GM19193 (cell line): ENCODE measurements at regions not wholly inside any gene's neighbourhood (a gene's known extent, or its start where the extent isn't known, plus 50 kb on each side); places are given as distances from the start of the nearest gene placed in this dataset.

Experiments used
- POLR2A ChIP-seq: IDR thresholded peaks from 4 replicates; pipeline ENCODE4 v1.6.1; 2011; ENCODE audit not compliant: insufficient read depth, insufficient read length; ENCODE audit errors: extremely low read depth

DNA sequence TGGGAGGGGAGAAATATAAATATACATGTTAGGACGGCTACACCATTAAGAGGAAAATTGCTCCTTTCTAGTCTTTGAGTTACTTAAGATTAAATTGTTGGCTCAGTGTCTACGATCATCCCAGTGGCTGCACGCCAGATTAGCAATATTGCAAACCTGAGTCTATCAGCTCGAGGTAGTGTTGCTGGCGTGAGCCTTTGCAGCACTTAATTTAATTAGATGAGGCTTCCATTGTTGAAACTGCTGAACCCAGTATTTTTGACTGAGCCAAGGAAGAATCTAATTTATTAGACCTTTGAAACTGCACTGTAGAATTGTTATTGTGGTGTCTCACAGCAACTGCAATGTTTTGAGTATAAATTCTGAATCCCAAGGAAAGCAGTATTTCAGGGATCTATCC, 782.4 kb upstream of the ROBO1 start:
- no peak for TF ChIP-seq POLR2A

- TF ChIP-seq POLR2A = no peak
Measured at GRCh38 chr3:80549173-80549572, 781.4 kb upstream of the ROBO1 start.

DNA sequence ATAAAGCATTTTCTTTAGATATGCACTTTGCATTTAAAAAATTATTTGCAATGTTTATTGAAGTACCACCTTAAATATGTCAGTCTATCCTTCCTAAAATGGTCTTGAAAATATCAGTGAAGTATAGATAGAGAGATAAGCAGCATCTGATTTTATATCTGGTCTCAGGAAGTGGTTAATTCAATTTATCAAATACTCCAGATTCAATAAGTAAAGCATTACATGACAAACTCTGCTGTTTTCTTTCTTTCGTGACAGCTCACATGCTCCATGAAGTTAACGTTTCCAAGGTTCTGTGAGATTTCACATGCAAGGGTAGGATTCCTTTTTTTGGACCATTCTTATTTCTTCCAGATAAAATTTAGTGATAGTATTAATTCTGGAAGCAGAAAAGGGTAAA, 775.4 kb upstream of the ROBO1 start:
- TF ChIP-seq POLR2A = no peak

- no peak for TF ChIP-seq POLR2A
Measured at GRCh38 chr3:80542456-80542855, 774.7 kb upstream of the ROBO1 start.

DNA sequence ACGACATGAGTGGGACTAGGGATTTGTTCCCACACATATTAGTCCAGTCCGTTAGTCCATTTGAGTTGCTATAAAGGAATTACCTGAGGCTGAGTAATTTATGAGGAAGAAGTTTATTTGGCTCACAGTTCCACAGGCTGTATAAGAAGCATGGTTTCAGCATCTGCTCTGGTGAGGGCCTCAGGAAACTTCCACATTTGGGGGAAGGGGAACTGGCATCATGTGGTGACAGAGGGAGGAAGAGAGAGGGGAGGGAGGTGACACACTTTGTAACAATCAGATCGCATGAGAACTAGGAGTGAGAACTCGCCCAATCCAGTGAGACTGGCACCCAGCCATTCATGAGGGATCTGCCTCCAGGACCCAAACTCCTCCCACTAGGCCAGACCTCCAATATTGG, 769.9 kb upstream of the ROBO1 start:
- no peak for TF ChIP-seq POLR2A

DNA sequence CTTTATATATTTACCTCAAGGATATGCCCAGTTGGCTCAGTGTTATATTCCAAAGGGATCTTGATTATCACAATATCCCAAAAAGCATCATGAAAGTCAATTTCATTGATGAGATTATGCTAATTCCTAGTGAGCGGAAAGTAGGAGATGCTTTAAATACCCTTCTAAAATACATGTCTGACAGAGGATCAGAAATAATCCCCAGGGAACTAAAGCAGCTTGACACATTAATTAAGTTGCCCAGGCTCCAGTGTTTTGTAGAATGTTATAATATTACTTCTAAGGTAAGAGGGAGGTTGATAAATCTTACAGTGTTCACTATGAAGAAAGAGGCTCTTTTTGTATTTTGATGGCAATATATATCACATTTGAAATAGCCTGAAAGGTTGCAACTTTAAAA, 767.5 kb upstream of the ROBO1 start:
- TF ChIP-seq POLR2A = no peak

- no peak for TF ChIP-seq POLR2A
Measured at GRCh38 chr3:80533553-80533952, 765.8 kb upstream of the ROBO1 start.

DNA sequence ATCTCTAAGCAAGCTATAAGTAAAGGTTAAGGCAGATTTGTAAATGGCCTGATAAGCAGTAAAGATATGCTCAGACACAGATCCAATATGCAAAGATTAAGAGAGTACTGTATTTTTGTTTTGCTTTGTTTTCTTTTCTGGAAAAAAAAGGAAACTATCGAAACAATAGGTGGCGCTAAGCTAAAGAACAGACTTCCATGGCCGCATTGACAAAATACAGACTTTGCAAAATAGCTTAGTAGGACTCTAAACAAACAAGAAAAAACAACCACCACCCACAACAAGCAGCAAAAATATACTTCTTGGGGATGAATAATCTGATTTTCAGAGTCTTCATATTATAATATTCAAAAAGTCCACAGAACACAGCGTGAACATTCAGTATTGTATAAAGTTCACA, 758.4 kb upstream of the ROBO1 start:
- TF ChIP-seq POLR2A = no peak

DNA sequence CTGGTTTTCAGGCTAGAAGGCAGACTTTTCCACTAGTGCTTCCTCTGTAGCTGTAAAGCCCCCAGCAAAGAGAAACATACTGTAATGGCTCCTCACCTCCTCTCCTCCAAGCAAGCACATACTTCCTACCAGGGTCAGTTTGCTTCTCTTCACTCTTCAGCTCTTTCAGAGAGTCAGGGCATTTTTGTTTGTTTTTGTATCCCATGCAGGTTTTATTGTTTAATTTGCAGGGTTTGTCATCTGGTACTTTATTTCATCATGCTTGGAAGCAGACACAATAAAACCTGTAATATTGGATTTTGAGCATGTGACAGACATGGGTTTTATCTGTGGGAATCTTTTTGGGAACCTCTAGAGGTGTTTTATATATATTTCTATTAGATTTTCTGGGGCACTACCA, 753.3 kb upstream of the ROBO1 start:
- no peak for TF ChIP-seq POLR2A

DNA sequence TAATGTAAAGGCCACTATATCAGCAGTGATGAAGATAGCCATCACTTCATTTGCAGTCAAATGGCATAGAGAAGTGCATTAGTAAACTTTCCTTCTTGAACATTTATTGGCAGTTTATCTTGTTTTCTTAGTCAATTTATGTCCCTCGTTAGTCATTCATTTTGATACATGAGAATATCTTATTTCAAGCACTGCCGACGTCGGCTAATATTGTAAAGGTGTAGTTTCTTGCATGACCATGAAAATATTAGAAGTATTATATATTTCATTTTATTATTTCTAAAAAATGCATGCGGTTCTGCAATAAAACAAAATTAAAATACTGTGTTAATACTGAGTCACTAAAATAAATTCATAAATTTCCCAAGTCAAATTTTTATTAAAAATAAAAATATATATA, 751.6 kb upstream of the ROBO1 start:
- TF ChIP-seq POLR2A = no peak

DNA sequence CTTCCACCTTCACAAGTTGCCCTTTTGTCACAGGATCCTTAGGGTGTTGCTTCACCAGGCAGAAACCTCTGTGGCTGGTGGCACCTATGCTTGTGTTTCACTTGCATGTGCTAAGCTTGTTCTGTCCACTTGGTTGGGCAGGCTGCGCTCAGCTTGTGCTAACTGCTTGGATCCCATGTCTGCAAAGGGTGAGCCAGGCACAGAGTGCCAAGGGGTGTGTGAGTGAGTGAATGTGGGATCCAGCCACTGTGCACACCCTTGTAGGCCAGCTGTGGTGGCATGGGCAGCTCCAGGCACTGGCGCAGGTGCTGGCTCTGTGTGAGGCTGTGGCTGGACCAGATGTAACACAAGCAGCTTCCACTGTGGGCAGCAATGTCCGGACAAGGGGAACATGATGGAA, 728.7 kb upstream of the ROBO1 start:
- TF ChIP-seq POLR2A = no peak

- no peak for TF ChIP-seq POLR2A
Measured at GRCh38 chr3:80492162-80492561, 724.4 kb upstream of the ROBO1 start.

DNA sequence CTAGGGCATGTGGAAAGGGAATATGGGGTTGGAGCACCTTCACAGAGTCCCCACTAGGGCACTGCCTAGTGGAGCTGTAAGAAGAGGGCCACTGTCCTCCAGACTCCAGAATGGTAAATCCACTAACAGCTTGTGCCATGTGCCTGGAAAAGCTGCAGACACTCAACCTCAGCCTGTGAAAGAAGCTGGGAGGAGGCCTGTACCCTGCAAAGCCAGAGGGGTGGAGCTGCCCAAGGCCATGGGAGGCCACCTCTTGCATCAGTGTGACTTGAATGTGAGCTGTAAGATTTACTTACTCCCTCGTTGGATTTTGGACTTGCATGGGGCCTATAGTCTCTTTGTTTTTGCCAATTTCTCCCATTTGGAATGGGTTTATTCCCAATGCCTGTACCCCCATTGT, 705.2 kb upstream of the ROBO1 start:
- TF ChIP-seq POLR2A = no peak

- no peak for TF ChIP-seq POLR2A
Measured at GRCh38 chr3:80472459-80472858, 704.7 kb upstream of the ROBO1 start.

- TF ChIP-seq POLR2A = no peak
Measured at GRCh38 chr3:80470433-80470832, 702.6 kb upstream of the ROBO1 start.

GRCh38 chr3:80465746-80466145, 697.9 kb upstream of the ROBO1 start:
- no peak for TF ChIP-seq POLR2A

- TF ChIP-seq POLR2A = no peak
Measured at GRCh38 chr3:80451393-80451792, 683.6 kb upstream of the ROBO1 start.

DNA sequence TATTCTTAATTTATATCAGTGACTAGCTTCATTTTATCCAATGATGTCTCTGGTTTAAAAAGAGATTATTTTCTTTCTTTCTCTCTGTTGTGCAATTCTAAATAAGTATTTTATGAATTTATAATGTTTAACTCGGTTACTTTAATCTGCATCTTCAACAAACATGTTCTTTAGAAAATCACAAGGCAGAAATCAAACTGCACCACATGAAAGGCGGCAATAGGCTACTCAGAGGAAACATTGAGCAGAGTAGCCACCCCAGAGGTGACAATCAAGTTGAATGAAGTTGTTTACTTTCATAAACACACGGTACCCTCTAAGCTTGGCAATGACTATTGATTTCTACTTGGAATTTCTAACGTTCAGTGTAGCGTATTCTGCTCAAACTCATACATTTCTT, 677.8 kb upstream of the ROBO1 start:
- no peak for TF ChIP-seq POLR2A
